GM23338 (cell line): ENCODE measurements at regions not wholly inside any gene's neighbourhood (a gene's known extent, or its start where the extent isn't known, plus 50 kb on each side); places are given as distances from the start of the nearest gene placed in this dataset.

ENCODE experiments used
- ATAC-seq: fragments of 200-7000 bp; cut with Tn5 transposase; 3 replicates; pipeline ENCODE4 v1.9.1; 2020
- DNase-seq: peaks from one replicate; pipeline ENCODE4 v3.0.0-alpha.2; 2015; ENCODE audit warnings: low spot score
- H2AFZ ChIP-seq: fragments of 200-600 bp; sonication (generic); 2 replicates; pipeline ENCODE4 v1.8.0; 2016; ENCODE audit warnings: antibody characterized with exemption, mild to moderate bottlenecking, moderate library complexity
- H3F3A ChIP-seq: fragments of 200-600 bp; sonication (generic); replicated peaks from 2 replicates; pipeline ENCODE4 v1.8.0; 2017; ENCODE audit warnings: antibody characterized with exemption, mixed run types, low read depth
- H3K27ac ChIP-seq: fragments of 200-600 bp; sonication (generic); 2 replicates; pipeline ENCODE4 v1.6.1; 2016; ENCODE audit warnings: low read depth
- H3K27me3 ChIP-seq: fragments of 200-600 bp; sonication (generic); 2 replicates; pipeline ENCODE4 v1.8.0; 2016; ENCODE audit warnings: mild to moderate bottlenecking, mixed run types, moderate library complexity; ENCODE audit not compliant: insufficient read depth
- H3K36me3 ChIP-seq: fragments of 200-600 bp; sonication (generic); 2 replicates; pipeline ENCODE4 v1.8.0; 2016; ENCODE audit warnings: mild to moderate bottlenecking; ENCODE audit not compliant: insufficient read depth
- H3K4me1 ChIP-seq: fragments of 200-600 bp; sonication (generic); 2 replicates; pipeline ENCODE4 v1.8.0; 2016; ENCODE audit warnings: mild to moderate bottlenecking, moderate library complexity; ENCODE audit not compliant: insufficient read depth
- H3K4me2 ChIP-seq: fragments of 200-600 bp; sonication (generic); 2 replicates; pipeline ENCODE4 v1.7.1; 2017; ENCODE audit warnings: mixed run types
- H3K4me3 ChIP-seq: fragments of 200-600 bp; sonication (generic); 2 replicates; pipeline ENCODE4 v1.6.1; 2016; ENCODE audit warnings: mixed run types
- H3K79me2 ChIP-seq: fragments of 200-600 bp; sonication (generic); replicated peaks from 2 replicates; pipeline ENCODE4 v1.8.0; 2017; ENCODE audit warnings: mild to moderate bottlenecking; ENCODE audit not compliant: insufficient read depth
- H3K9me2 ChIP-seq: fragments of 200-600 bp; sonication (generic); 2 replicates; pipeline ENCODE4 v1.8.0; 2017; ENCODE audit not compliant: insufficient read depth
- H4K20me1 ChIP-seq: fragments of 200-600 bp; sonication (generic); replicated peaks from 2 replicates; pipeline ENCODE4 v1.8.0; 2017; ENCODE audit warnings: mild to moderate bottlenecking; ENCODE audit not compliant: insufficient read depth
- H3K27ac Mint-ChIP-seq: 2 replicates; pipeline ENCODE4 v1.8.0; 2020; ENCODE audit warnings: inconsistent platforms, mild to moderate bottlenecking, moderate library complexity, mixed read lengths
- H3K27me3 Mint-ChIP-seq: 3 replicates; pipeline ENCODE4 v1.8.0; 2022; ENCODE audit warnings: low read depth, mild to moderate bottlenecking, moderate library complexity, mixed read lengths, inconsistent platforms; ENCODE audit not compliant: insufficient read depth, poor library complexity
- H3K36me3 Mint-ChIP-seq: 3 replicates; pipeline ENCODE4 v1.8.0; 2021; ENCODE audit warnings: low read depth, mild to moderate bottlenecking, inconsistent platforms, moderate library complexity, mixed read lengths
- H3K4me1 Mint-ChIP-seq: 3 replicates; pipeline ENCODE4 v1.8.0; 2020; ENCODE audit warnings: mild to moderate bottlenecking, inconsistent platforms, mixed read lengths
- H3K4me3 Mint-ChIP-seq: 3 replicates; pipeline ENCODE4 v1.8.0; 2021; ENCODE audit warnings: moderate library complexity, mild to moderate bottlenecking, inconsistent platforms, mixed read lengths
- H3K9me3 Mint-ChIP-seq: 3 replicates; pipeline ENCODE4 v1.8.0; 2020; ENCODE audit warnings: moderate library complexity, mild to moderate bottlenecking, inconsistent platforms, mixed read lengths
- CREB1 ChIP-seq: fragments of 250-450 bp; sonication (Bioruptor Pico); IDR thresholded peaks from 2 replicates; pipeline ENCODE4 v1.5.0; 2020; ENCODE audit warnings: low read depth, mild to moderate bottlenecking, moderate library complexity
- EZH2 ChIP-seq: fragments of 200-600 bp; sonication (generic); IDR thresholded peaks from one replicate; pipeline ENCODE4 v1.8.0; 2017; ENCODE audit warnings: antibody characterized with exemption, mild to moderate bottlenecking, low read depth; ENCODE audit not compliant: unreplicated experiment
- EZH2phosphoT487 ChIP-seq: fragments of 200-600 bp; sonication (generic); IDR thresholded peaks from one replicate; pipeline ENCODE4 v1.8.1; 2018; ENCODE audit warnings: antibody characterized with exemption; ENCODE audit not compliant: unreplicated experiment
- JUNB ChIP-seq: IDR thresholded peaks from one replicate; pipeline ENCODE4 v1.6.1; 2016; ENCODE audit warnings: antibody characterized with exemption; ENCODE audit not compliant: unreplicated experiment
- NANOG ChIP-seq: IDR thresholded peaks from 2 replicates; pipeline ENCODE4 v1.6.1; 2016; ENCODE audit warnings: antibody characterized with exemption, borderline replicate concordance
- POLR2AphosphoS5 ChIP-seq: IDR thresholded peaks from 2 replicates; pipeline ENCODE4 v1.6.1; 2016; ENCODE audit warnings: antibody characterized with exemption, low read depth
- STAT1 ChIP-seq: IDR thresholded peaks from one replicate; pipeline ENCODE4 v1.6.1; 2016; ENCODE audit warnings: antibody characterized with exemption; ENCODE audit not compliant: unreplicated experiment
- ZNF114 ChIP-seq: fragments of 250-450 bp; sonication (Bioruptor Pico); IDR thresholded peaks from 2 replicates; pipeline ENCODE4 v1.5.0; 2020; ENCODE audit warnings: mild to moderate bottlenecking, moderate library complexity
- TF ChIP-seq, protein P1 (sequence below): fragments of 250-450 bp; sonication (Bioruptor Pico); IDR thresholded peaks from 2 replicates; pipeline ENCODE4 v1.5.0; 2020; ENCODE audit warnings: mild to moderate bottlenecking, moderate library complexity
- TF ChIP-seq, protein P2 (sequence below), 2 experiments: fragments of 200-600 bp in 1 of 2; sonication (generic) in 1 of 2; conservative IDR thresholded peaks; 2 replicates each; pipeline versions ENCODE4 v1.5.1 to v1.6.1; 2016 to 2017; ENCODE audit warnings: antibody characterized with exemption in 2 of 2, low read depth in 2 of 2, mild to moderate bottlenecking in 2 of 2, moderate library complexity in 1 of 2
- TF ChIP-seq, protein P3 (sequence below): IDR thresholded peaks from one replicate; pipeline ENCODE4 v1.6.1; 2018; ENCODE audit warnings: antibody characterized with exemption; ENCODE audit not compliant: unreplicated experiment
- TF ChIP-seq, protein P4 (sequence below): IDR thresholded peaks from 2 replicates; pipeline ENCODE4 v1.6.1; 2016; ENCODE audit warnings: antibody characterized with exemption

DNA sequence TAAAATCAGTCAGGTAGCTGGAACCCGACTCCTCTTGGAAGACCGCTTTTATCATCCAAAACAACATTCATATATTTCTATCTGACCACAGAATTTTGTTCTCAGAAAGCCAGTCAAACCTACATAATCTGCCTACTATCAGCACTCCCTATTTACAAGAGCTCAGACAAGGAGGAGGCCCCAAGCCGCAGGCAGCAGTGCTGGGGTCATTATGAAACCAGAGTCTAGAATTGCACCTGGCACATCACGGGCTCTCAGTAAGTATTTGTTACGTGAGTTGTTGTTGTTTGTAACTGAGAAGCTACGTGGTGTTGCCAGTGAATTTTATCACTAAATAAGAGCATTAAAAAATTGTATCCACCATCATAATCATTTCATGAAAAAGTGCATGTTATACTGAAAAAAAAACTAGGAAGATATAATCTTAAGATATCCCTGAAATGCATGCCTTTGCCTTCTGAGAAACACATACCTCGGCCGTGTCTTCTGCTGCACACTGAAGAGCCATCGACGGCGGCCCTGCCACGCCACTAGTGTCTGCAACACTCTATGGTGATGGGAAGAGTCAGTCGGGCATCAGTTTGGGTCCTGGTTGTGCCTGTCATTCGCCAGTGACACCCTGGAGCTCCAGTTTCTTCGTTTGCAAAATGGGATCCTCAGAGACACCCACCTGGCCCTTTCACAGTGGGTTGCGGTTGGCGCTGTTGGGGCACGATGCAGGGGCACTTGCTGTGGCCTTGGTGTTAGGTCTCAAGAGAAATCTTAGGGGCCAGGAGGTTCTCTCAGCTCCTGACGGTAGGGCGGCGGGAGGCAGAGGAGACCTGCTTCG is 505.9 kb downstream of the EIPR1 start (continued):
- TF ChIP-seq, protein P1, sequence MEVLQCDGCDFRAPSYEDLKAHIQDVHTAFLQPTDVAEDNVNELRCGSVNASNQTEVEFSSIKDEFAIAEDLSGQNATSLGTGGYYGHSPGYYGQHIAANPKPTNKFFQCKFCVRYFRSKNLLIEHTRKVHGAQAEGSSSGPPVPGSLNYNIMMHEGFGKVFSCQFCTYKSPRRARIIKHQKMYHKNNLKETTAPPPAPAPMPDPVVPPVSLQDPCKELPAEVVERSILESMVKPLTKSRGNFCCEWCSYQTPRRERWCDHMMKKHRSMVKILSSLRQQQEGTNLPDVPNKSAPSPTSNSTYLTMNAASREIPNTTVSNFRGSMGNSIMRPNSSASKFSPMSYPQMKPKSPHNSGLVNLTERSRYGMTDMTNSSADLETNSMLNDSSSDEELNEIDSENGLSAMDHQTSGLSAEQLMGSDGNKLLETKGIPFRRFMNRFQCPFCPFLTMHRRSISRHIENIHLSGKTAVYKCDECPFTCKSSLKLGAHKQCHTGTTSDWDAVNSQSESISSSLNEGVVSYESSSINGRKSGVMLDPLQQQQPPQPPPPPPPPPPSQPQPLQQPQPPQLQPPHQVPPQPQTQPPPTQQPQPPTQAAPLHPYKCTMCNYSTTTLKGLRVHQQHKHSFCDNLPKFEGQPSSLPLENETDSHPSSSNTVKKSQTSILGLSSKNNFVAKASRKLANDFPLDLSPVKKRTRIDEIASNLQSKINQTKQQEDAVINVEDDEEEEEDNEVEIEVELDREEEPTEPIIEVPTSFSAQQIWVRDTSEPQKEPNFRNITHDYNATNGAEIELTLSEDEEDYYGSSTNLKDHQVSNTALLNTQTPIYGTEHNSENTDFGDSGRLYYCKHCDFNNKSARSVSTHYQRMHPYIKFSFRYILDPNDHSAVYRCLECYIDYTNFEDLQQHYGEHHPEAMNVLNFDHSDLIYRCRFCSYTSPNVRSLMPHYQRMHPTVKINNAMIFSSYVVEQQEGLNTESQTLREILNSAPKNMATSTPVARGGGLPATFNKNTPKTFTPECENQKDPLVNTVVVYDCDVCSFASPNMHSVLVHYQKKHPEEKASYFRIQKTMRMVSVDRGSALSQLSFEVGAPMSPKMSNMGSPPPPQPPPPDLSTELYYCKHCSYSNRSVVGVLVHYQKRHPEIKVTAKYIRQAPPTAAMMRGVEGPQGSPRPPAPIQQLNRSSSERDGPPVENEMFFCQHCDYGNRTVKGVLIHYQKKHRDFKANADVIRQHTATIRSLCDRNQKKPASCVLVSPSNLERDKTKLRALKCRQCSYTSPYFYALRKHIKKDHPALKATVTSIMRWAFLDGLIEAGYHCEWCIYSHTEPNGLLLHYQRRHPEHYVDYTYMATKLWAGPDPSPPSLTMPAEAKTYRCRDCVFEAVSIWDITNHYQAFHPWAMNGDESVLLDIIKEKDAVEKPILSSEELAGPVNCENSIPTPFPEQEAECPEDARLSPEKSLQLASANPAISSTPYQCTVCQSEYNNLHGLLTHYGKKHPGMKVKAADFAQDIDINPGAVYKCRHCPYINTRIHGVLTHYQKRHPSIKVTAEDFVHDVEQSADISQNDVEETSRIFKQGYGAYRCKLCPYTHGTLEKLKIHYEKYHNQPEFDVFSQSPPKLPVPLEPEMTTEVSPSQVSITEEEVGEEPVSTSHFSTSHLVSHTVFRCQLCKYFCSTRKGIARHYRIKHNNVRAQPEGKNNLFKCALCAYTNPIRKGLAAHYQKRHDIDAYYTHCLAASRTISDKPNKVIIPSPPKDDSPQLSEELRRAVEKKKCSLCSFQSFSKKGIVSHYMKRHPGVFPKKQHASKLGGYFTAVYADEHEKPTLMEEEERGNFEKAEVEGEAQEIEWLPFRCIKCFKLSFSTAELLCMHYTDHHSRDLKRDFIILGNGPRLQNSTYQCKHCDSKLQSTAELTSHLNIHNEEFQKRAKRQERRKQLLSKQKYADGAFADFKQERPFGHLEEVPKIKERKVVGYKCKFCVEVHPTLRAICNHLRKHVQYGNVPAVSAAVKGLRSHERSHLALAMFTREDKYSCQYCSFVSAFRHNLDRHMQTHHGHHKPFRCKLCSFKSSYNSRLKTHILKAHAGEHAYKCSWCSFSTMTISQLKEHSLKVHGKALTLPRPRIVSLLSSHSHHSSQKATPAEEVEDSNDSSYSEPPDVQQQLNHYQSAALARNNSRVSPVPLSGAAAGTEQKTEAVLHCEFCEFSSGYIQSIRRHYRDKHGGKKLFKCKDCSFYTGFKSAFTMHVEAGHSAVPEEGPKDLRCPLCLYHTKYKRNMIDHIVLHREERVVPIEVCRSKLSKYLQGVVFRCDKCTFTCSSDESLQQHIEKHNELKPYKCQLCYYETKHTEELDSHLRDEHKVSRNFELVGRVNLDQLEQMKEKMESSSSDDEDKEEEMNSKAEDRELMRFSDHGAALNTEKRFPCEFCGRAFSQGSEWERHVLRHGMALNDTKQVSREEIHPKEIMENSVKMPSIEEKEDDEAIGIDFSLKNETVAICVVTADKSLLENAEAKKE (CRISPR knock-in tag): no peak
- TF ChIP-seq ZNF114 (CRISPR knock-in tag) (no peak), STAT1 (no peak), EZH2 (no peak), CREB1 (no peak), NANOG (no peak), POLR2AphosphoS5 (no peak)

DNA sequence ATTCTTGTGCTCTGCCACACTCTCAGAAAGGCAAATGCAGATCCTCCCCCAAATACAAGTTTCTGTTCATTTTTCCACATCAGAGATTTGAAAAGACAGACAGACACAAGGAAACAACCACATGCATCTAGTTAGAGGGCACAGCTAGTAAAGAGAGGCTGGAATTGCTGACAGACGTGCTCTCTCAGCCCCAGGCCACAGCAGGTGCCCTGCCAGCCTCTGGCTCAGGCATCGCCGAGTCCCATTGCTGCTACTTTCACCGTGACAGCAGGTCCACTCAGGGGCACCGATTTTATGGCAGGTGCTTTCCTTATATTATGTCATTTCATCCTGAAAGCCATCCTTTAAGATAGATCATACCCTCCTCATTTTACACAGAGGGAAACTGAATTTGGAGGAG is 507.5 kb downstream of the EIPR1 start:
- Histone ChIP-seq H4K20me1 (no peaks in the 10 kb centered on the region), H3K4me3 (no peak overlapping the region), H3F3A (no peaks in the 10 kb centered on the region), H2AFZ (no peak overlapping the region), H3K27me3 (no peaks in the 10 kb centered on the region), H3K9me2 (no peaks in the 10 kb centered on the region), H3K4me2 (no peak overlapping the region), H3K27ac (no peak overlapping the region), H3K79me2 (no peaks in the 10 kb centered on the region), H3K36me3 (no peaks in the 10 kb centered on the region), H3K4me1 (no peaks in the 10 kb centered on the region)
- ATAC-seq (no peak), DNase-seq (no peak)
- Mint-ChIP-seq H3K27me3 (peaks cover 12% of the 10 kb centered on the region), H3K9me3 (peaks cover 4% of the 10 kb centered on the region; the same call in 1 of the 3 replicates), H3K36me3 (no peaks in the 10 kb centered on the region), H3K4me3 (no peak overlapping the region), H3K4me1 (no peaks in the 10 kb centered on the region; the same call in 2 of the 3 replicates), H3K27ac (no peak overlapping the region)
- TF ChIP-seq, protein P2, sequence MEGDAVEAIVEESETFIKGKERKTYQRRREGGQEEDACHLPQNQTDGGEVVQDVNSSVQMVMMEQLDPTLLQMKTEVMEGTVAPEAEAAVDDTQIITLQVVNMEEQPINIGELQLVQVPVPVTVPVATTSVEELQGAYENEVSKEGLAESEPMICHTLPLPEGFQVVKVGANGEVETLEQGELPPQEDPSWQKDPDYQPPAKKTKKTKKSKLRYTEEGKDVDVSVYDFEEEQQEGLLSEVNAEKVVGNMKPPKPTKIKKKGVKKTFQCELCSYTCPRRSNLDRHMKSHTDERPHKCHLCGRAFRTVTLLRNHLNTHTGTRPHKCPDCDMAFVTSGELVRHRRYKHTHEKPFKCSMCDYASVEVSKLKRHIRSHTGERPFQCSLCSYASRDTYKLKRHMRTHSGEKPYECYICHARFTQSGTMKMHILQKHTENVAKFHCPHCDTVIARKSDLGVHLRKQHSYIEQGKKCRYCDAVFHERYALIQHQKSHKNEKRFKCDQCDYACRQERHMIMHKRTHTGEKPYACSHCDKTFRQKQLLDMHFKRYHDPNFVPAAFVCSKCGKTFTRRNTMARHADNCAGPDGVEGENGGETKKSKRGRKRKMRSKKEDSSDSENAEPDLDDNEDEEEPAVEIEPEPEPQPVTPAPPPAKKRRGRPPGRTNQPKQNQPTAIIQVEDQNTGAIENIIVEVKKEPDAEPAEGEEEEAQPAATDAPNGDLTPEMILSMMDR (conservative IDR thresholded peaks at IDR 0.05; ENCODE audit: low read depth in 2 of 2): no peak
- TF ChIP-seq CREB1: no peak
- no peak for TF ChIP-seq NANOG
- no peak for TF ChIP-seq EZH2phosphoT487
- TF ChIP-seq, protein P3, sequence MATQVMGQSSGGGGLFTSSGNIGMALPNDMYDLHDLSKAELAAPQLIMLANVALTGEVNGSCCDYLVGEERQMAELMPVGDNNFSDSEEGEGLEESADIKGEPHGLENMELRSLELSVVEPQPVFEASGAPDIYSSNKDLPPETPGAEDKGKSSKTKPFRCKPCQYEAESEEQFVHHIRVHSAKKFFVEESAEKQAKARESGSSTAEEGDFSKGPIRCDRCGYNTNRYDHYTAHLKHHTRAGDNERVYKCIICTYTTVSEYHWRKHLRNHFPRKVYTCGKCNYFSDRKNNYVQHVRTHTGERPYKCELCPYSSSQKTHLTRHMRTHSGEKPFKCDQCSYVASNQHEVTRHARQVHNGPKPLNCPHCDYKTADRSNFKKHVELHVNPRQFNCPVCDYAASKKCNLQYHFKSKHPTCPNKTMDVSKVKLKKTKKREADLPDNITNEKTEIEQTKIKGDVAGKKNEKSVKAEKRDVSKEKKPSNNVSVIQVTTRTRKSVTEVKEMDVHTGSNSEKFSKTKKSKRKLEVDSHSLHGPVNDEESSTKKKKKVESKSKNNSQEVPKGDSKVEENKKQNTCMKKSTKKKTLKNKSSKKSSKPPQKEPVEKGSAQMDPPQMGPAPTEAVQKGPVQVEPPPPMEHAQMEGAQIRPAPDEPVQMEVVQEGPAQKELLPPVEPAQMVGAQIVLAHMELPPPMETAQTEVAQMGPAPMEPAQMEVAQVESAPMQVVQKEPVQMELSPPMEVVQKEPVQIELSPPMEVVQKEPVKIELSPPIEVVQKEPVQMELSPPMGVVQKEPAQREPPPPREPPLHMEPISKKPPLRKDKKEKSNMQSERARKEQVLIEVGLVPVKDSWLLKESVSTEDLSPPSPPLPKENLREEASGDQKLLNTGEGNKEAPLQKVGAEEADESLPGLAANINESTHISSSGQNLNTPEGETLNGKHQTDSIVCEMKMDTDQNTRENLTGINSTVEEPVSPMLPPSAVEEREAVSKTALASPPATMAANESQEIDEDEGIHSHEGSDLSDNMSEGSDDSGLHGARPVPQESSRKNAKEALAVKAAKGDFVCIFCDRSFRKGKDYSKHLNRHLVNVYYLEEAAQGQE: no peak
- no peak for TF ChIP-seq JUNB
- no peak for TF ChIP-seq ZNF114 (CRISPR knock-in tag)
- no peak for TF ChIP-seq POLR2AphosphoS5
- TF ChIP-seq, protein P4, sequence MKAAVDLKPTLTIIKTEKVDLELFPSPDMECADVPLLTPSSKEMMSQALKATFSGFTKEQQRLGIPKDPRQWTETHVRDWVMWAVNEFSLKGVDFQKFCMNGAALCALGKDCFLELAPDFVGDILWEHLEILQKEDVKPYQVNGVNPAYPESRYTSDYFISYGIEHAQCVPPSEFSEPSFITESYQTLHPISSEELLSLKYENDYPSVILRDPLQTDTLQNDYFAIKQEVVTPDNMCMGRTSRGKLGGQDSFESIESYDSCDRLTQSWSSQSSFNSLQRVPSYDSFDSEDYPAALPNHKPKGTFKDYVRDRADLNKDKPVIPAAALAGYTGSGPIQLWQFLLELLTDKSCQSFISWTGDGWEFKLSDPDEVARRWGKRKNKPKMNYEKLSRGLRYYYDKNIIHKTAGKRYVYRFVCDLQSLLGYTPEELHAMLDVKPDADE: no peak
- TF ChIP-seq STAT1: no peak
